WTC11 (cell line): ENCODE measurements at regions not wholly inside any gene's neighbourhood (a gene's known extent, or its start where the extent isn't known, plus 50 kb on each side); places are given as distances from the start of the nearest gene placed in this dataset.

Source experiments
- ATAC-seq: fragments of 200-7000 bp; cut with Tn5 transposase; 2 replicates; pipeline ENCODE4 v1.10.0; 2021; ENCODE audit warnings: mild to moderate bottlenecking, moderate library complexity
- CTCF ChIA-PET: fragments of 300-600 bp; sonication (Branson Sonifier 250); formaldehyde crosslinking; loops from one replicate; lab custom pipeline; 2021; ENCODE audit warnings: antibody characterized with exemption; lab: Charles Lee
- POLR2A ChIA-PET: fragments of 350-600 bp; sonication (Branson Sonifier 250); formaldehyde crosslinking; loops from one replicate; lab custom pipeline; 2021; ENCODE audit warnings: antibody characterized with exemption; lab: Charles Lee
- DNase-seq: peaks from one replicate; pipeline ENCODE4 v3.0.0; 2021; ENCODE audit warnings: low spot score
- H3K27ac Mint-ChIP-seq: 2 replicates; pipeline ENCODE4 v1.8.0; 2021; ENCODE audit warnings: mixed read lengths
- H3K27me3 Mint-ChIP-seq: 2 replicates; pipeline ENCODE4 v1.8.0; 2021; ENCODE audit warnings: low read depth, mild to moderate bottlenecking, moderate library complexity, mixed read lengths
- H3K36me3 Mint-ChIP-seq: 2 replicates; pipeline ENCODE4 v1.8.0; 2021; ENCODE audit warnings: mixed read lengths
- H3K4me1 Mint-ChIP-seq: 2 replicates; pipeline ENCODE4 v1.8.0; 2022; ENCODE audit warnings: mixed read lengths
- H3K4me3 Mint-ChIP-seq: 2 replicates; pipeline ENCODE4 v1.8.0; 2021; ENCODE audit warnings: mild to moderate bottlenecking, moderate library complexity, mixed read lengths
- H3K9me3 Mint-ChIP-seq: 2 replicates; pipeline ENCODE4 v1.8.0; 2021; ENCODE audit warnings: mixed read lengths
- ELF4 ChIP-seq: sonication (generic); formaldehyde crosslinking; IDR thresholded peaks from 2 replicates; pipeline ENCODE4 v1.8.1; 2022; ENCODE audit warnings: low read depth, mild to moderate bottlenecking, moderate library complexity, missing genetic modification reagents
- EMX1 ChIP-seq: fragments of 250-450 bp; sonication (Bioruptor Pico); IDR thresholded peaks from 2 replicates; pipeline ENCODE4 v1.8.0; 2021; ENCODE audit warnings: mild to moderate bottlenecking
- ESRRA ChIP-seq: sonication (generic); formaldehyde crosslinking; IDR thresholded peaks from 2 replicates; pipeline ENCODE4 v1.8.1; 2022; ENCODE audit warnings: mild to moderate bottlenecking, missing genetic modification reagents, borderline replicate concordance
- ETV6 ChIP-seq: sonication (generic); formaldehyde crosslinking; IDR thresholded peaks from 2 replicates; pipeline ENCODE4 v1.8.1; 2022; ENCODE audit warnings: mild to moderate bottlenecking, missing genetic modification reagents
- IRF2 ChIP-seq: sonication (generic); formaldehyde crosslinking; IDR thresholded peaks from 2 replicates; pipeline ENCODE4 v1.8.0; 2022; ENCODE audit warnings: low read depth, missing genetic modification reagents, borderline replicate concordance
- KAT7 ChIP-seq: sonication (generic); formaldehyde crosslinking; IDR thresholded peaks from 2 replicates; pipeline ENCODE4 v1.8.1; 2023; ENCODE audit warnings: missing genetic modification reagents, mild to moderate bottlenecking, borderline replicate concordance
- NFATC4 ChIP-seq: fragments of 250-450 bp; sonication (Bioruptor Pico); IDR thresholded peaks from 2 replicates; pipeline ENCODE4 v1.9.0; 2021; ENCODE audit warnings: mild to moderate bottlenecking
- NFYB ChIP-seq: sonication (generic); formaldehyde crosslinking; conservative IDR thresholded peaks from 2 replicates; pipeline ENCODE4 v1.8.0; 2022; ENCODE audit warnings: low read depth, missing genetic modification reagents
- PRRX2 ChIP-seq: fragments of 250-450 bp; sonication (Bioruptor Pico); IDR thresholded peaks from 2 replicates; pipeline ENCODE4 v1.8.0; 2021; ENCODE audit warnings: mild to moderate bottlenecking
- RELA ChIP-seq: sonication (generic); formaldehyde crosslinking; IDR thresholded peaks from 2 replicates; pipeline ENCODE4 v1.8.1; 2022; ENCODE audit warnings: missing genetic modification reagents, mild to moderate bottlenecking, borderline replicate concordance
- SOX15 ChIP-seq: fragments of 250-450 bp; sonication (Bioruptor Pico); IDR thresholded peaks from 2 replicates; pipeline ENCODE4 v1.9.0; 2021; ENCODE audit warnings: mild to moderate bottlenecking
- TCF7 ChIP-seq: sonication (generic); formaldehyde crosslinking; IDR thresholded peaks from 2 replicates; pipeline ENCODE4 v1.8.0; 2022; ENCODE audit warnings: mild to moderate bottlenecking, low read depth, missing genetic modification reagents, moderate library complexity
- TEAD1 ChIP-seq: sonication (generic); formaldehyde crosslinking; IDR thresholded peaks from 2 replicates; pipeline ENCODE4 v1.8.0; 2022; ENCODE audit warnings: mild to moderate bottlenecking, missing genetic modification reagents
- ZNF121 ChIP-seq: sonication (generic); formaldehyde crosslinking; IDR thresholded peaks from 2 replicates; pipeline ENCODE4 v1.8.0; 2023; ENCODE audit warnings: missing genetic modification reagents
- ZNF396 ChIP-seq: fragments of 250-450 bp; sonication (Bioruptor Pico); IDR thresholded peaks from 2 replicates; pipeline ENCODE4 v1.8.0; 2021; ENCODE audit warnings: mild to moderate bottlenecking, moderate library complexity, borderline replicate concordance
- ZNF423 ChIP-seq: fragments of 250-450 bp; sonication (Bioruptor Pico); IDR thresholded peaks from 2 replicates; pipeline ENCODE4 v2.1.2; 2022; ENCODE audit warnings: mild to moderate bottlenecking, moderate library complexity
- TF ChIP-seq, protein P1 (sequence below): sonication (generic); formaldehyde crosslinking; IDR thresholded peaks from 2 replicates; pipeline ENCODE4 v1.8.0; 2022; ENCODE audit warnings: mild to moderate bottlenecking, missing genetic modification reagents
- TF ChIP-seq, protein P2 (sequence below): sonication (generic); formaldehyde crosslinking; IDR thresholded peaks from 2 replicates; pipeline ENCODE4 v1.8.0; 2023; ENCODE audit warnings: missing genetic modification reagents
- TF ChIP-seq, protein P3 (sequence below): sonication (generic); formaldehyde crosslinking; IDR thresholded peaks from 2 replicates; pipeline ENCODE4 v1.8.0; 2022; ENCODE audit warnings: mild to moderate bottlenecking, missing genetic modification reagents
- TF ChIP-seq, protein P4 (sequence below): sonication (generic); formaldehyde crosslinking; IDR thresholded peaks from 2 replicates; pipeline ENCODE4 v1.8.1; 2022; ENCODE audit warnings: low read depth, missing genetic modification reagents, borderline replicate concordance
- TF ChIP-seq, protein P5 (sequence below): sonication (generic); formaldehyde crosslinking; IDR thresholded peaks from 2 replicates; pipeline ENCODE4 v1.8.1; 2023; ENCODE audit warnings: mild to moderate bottlenecking, moderate library complexity, missing genetic modification reagents

DNA sequence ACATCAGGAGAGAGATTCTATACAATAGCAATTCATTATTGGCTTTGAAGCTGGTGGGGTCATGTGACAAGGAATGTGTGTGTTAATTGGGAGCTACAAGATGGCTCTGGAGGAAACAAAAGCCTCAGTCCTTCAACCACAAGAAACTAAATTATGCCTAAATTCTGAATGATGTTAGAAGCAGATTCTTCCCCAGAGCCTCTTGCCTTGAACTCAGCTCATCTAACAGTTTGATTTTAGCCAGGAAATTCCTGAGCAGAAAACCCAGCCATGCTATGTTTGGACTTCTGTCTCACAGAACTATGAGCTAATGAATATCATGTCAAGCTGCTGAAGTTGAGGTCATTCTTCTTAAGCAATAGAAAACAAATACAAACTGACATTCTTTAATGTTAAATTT is 274.7 kb downstream of the SLC6A15 start:
- DNase-seq (no peak), ATAC-seq (no peak)
- H3K4me3 Mint-ChIP-seq, result no peak overlapping the region
- no peak overlapping the region for H3K27ac Mint-ChIP-seq
- H3K27me3 Mint-ChIP-seq, result no peaks in the 10 kb centered on the region
- ChIA-PET CTCF (interaction anchor here (1.1 kb wide), 1 partner anchor 11 kb away, joined by 3 read pairs; no protein-coding TSS in a partner anchor), POLR2A (no interaction called here)
- H3K36me3 Mint-ChIP-seq, result no peaks in the 10 kb centered on the region
- no peaks in the 10 kb centered on the region for H3K9me3 Mint-ChIP-seq
- H3K4me1 Mint-ChIP-seq, result peaks cover 5% of the 10 kb centered on the region
- no peak for TF ChIP-seq TCF7 (CRISPR knock-in tag)
- no peak for TF ChIP-seq ZNF396 (CRISPR knock-in tag)
- TF ChIP-seq KAT7 (CRISPR knock-in tag), result no peak
- TF ChIP-seq, protein P1, sequence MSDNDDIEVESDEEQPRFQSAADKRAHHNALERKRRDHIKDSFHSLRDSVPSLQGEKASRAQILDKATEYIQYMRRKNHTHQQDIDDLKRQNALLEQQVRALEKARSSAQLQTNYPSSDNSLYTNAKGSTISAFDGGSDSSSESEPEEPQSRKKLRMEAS, result no peak

DNA sequence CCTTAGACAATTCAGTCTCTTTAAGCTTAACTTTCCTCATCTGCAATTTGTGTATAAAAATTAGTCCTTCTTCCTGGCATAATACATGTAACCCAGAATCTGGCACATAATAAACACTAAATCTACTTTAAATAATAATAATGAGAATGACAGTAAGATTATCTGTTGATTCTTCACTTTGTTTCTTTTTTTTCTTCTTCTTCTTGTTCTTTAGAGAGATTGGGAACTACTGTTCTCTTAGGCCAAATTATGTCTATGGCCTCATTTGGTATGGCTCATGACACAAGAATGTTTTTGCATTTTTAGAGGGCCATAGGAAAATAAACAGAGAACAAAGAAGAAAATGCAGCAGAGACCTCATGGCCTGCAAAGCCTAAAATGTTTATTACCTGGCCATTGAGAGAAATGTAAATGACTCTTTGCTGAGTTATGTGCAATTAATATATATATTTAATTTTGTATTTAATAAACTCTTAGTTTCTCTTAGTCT is 275.8 kb downstream of the SLC6A15 start:
- Mint-ChIP-seq H3K4me3 (no peak overlapping the region), H3K27me3 (no peaks in the 10 kb centered on the region), H3K9me3 (no peaks in the 10 kb centered on the region), H3K4me1 (peaks cover 11% of the 10 kb centered on the region), H3K36me3 (no peaks in the 10 kb centered on the region), H3K27ac (no peak overlapping the region)
- POLR2A ChIA-PET, result no interaction called here
- ATAC-seq (no peak), DNase-seq (no peak)
- TF ChIP-seq ZNF121 (CRISPR knock-in tag) (no peak), NFYB (CRISPR knock-in tag) (no peak), ELF4 (no peak), PRRX2 (CRISPR knock-in tag) (no peak), TCF7 (CRISPR knock-in tag) (no peak), ZNF423 (CRISPR knock-in tag) (no peak), TEAD1 (CRISPR knock-in tag) (no peak), EMX1 (CRISPR knock-in tag) (no peak), RELA (CRISPR knock-in tag) (no peak), IRF2 (CRISPR knock-in tag) (no peak), ESRRA (no peak), ETV6 (CRISPR knock-in tag) (no peak), SOX15 (CRISPR knock-in tag) (no peak), NFATC4 (no peak)
- TF ChIP-seq, protein P2, sequence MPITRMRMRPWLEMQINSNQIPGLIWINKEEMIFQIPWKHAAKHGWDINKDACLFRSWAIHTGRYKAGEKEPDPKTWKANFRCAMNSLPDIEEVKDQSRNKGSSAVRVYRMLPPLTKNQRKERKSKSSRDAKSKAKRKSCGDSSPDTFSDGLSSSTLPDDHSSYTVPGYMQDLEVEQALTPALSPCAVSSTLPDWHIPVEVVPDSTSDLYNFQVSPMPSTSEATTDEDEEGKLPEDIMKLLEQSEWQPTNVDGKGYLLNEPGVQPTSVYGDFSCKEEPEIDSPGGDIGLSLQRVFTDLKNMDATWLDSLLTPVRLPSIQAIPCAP (CRISPR knock-in tag), result no peak
- TF ChIP-seq, protein P3, sequence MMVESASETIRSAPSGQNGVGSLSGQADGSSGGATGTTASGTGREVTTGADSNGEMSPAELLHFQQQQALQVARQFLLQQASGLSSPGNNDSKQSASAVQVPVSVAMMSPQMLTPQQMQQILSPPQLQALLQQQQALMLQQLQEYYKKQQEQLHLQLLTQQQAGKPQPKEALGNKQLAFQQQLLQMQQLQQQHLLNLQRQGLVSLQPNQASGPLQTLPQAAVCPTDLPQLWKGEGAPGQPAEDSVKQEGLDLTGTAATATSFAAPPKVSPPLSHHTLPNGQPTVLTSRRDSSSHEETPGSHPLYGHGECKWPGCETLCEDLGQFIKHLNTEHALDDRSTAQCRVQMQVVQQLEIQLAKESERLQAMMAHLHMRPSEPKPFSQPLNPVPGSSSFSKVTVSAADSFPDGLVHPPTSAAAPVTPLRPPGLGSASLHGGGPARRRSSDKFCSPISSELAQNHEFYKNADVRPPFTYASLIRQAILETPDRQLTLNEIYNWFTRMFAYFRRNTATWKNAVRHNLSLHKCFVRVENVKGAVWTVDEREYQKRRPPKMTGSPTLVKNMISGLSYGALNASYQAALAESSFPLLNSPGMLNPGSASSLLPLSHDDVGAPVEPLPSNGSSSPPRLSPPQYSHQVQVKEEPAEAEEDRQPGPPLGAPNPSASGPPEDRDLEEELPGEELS (CRISPR knock-in tag), result no peak
- TF ChIP-seq, protein P4, sequence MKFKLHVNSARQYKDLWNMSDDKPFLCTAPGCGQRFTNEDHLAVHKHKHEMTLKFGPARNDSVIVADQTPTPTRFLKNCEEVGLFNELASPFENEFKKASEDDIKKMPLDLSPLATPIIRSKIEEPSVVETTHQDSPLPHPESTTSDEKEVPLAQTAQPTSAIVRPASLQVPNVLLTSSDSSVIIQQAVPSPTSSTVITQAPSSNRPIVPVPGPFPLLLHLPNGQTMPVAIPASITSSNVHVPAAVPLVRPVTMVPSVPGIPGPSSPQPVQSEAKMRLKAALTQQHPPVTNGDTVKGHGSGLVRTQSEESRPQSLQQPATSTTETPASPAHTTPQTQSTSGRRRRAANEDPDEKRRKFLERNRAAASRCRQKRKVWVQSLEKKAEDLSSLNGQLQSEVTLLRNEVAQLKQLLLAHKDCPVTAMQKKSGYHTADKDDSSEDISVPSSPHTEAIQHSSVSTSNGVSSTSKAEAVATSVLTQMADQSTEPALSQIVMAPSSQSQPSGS (CRISPR knock-in tag), result no peak
- TF ChIP-seq, protein P5, sequence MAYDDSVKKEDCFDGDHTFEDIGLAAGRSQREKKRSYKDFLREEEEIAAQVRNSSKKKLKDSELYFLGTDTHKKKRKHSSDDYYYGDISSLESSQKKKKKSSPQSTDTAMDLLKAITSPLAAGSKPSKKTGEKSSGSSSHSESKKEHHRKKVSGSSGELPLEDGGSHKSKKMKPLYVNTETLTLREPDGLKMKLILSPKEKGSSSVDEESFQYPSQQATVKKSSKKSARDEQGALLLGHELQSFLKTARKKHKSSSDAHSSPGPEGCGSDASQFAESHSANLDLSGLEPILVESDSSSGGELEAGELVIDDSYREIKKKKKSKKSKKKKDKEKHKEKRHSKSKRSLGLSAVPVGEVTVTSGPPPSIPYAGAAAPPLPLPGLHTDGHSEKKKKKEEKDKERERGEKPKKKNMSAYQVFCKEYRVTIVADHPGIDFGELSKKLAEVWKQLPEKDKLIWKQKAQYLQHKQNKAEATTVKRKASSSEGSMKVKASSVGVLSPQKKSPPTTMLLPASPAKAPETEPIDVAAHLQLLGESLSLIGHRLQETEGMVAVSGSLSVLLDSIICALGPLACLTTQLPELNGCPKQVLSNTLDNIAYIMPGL (CRISPR knock-in tag), result no peak
- CTCF ChIA-PET, result no interaction called here
